GM21717 (cell line): ENCODE measurements at regions not wholly inside any gene's neighbourhood (a gene's known extent, or its start where the extent isn't known, plus 50 kb on each side); places are given as distances from the start of the nearest gene placed in this dataset.
"Not testable (repeated sequence)": the region's sequence is repeated elsewhere in the genome, so short reads cannot be mapped to it uniquely, and the experiment has no call there.

ENCODE experiments used
- ATAC-seq: cut with Tn5 transposase; IDR thresholded peaks from one replicate; pipeline ENCODE4 v1.9.1; 2021; ENCODE audit warnings: mild to moderate bottlenecking, moderate library complexity; ENCODE audit not compliant: unreplicated experiment

DNA sequence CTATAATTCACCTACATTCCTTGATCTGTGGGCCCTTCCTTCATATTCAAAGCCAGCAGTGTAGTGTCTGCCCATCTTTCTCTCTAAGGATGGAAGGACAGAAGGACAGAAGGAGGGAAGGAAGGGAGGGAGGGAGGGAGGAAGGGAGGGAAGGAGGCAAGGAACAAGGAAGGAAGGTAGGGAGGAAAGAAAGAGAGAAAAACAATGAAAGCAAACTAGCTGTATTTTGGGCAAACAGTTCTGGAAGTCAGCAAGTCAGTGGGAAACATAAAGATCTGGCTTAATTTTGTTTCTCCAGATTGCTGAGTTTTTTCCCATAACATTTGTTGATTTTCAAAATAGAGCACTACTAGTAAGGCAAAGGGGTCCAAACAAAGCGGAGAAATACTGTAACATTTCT, 555.2 kb upstream of the EPHA5 start:
- ATAC-seq = no peak

DNA sequence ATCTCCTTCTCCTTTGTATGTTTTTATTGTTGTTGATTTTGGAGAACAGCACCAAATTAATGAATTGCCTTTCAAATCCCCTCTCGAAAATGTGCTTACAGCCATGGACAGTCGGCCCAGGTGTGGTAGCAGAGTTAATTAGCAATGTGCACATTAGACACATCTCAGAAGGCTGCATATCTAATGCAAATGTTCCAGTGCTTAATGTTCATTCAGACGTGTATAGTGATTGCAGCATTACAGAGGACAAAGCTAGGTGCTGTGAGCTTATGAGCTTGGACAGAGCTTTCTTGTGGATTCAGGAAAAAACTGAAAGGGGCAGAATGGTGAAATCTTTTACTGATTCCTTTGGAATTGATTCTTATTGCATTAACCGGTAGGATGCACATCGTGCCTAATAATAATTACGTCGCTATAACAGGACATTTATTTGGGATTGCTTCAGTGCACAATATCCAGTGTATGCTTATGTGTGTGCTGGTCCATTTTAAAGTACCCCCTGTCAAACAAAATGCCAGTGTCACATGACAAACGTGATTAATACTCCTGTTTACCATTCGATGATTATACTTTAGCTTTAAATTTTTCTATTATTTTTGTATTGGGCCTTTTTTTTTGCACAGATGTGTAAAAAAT, 552.9 kb upstream of the EPHA5 start:
- ATAC-seq = no peak

- ATAC-seq = no peak
Measured at GRCh38 chr4:66219401-66219800, 549.1 kb upstream of the EPHA5 start.

GRCh38 chr4:66216252-66216651, 546.0 kb upstream of the EPHA5 start:
- no peak for ATAC-seq

- no peak for ATAC-seq
Measured at GRCh38 chr4:66212489-66212888, 542.2 kb upstream of the EPHA5 start.

DNA sequence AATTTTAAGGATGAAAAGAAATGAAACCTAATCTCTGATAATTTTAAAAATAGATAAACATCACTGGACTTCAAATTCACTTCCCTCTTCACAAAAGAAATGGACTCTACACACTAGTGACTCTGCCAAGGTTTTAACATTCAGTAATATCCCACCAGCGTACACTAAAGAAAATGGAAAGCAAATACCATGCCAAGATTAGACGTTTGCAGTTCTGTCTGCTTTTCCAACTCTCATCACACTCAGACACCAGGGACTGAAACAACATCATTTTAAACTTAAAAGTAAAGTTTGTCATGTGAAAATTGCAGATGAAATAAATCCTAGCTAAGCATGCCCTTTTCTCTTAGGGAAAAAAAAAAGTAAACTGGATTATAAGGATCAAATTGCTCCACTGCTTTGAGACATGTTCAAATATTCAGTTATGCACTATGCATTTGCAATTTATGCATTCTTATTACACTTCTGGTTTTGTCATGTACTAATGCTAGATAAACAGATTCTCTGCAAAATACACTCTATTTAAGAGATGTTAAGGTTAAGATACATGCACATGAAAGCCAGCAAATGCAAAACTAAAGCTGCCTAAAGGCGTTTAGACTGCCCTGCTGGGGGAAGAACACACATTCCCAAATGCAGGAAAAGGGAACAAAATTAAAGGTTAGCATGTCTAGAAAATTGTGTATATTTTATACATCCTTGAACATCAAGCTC, 534.4 kb upstream of the EPHA5 start:
- no peak for ATAC-seq

GRCh38 chr4:66202870-66203269, 532.6 kb upstream of the EPHA5 start:
- ATAC-seq = no peak

DNA sequence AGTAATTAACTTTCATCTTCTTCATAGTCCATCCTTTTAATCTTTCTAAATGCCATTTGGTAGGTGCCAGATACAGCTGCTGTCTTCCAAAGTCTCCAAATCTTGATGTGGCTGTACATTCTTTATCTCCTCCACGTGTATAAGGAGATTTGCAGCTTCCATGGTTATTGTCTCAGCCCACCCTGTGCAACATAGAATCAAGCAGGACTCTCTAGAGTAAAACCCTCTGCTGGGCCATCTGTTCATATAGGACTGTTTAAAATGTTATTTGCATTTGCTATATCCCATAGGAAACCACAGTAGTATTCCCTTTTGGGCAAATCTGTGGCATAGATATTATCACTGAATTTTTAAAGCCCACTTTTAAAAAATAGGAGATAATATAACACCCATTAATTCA, 527.2 kb upstream of the EPHA5 start:
- no peak for ATAC-seq

DNA sequence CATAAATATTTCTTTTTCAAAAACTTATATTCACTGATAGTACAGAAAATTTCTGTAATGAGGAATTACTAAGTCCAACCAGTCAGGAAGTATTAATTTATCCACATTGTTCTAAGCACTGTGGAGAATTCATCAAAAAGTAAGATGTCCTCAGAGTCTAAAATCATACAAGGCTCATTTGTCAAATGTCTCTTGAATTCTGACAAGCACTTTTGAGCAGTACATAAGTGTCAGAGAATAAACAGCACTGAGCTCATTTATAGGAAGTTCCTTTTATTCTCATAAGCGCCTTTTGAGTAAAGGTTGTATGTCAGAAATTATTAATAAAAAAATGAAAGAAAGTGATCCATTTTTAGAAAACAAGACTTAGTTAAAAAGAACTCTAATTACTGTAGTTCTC, 523.2 kb upstream of the EPHA5 start:
- ATAC-seq = no peak

DNA sequence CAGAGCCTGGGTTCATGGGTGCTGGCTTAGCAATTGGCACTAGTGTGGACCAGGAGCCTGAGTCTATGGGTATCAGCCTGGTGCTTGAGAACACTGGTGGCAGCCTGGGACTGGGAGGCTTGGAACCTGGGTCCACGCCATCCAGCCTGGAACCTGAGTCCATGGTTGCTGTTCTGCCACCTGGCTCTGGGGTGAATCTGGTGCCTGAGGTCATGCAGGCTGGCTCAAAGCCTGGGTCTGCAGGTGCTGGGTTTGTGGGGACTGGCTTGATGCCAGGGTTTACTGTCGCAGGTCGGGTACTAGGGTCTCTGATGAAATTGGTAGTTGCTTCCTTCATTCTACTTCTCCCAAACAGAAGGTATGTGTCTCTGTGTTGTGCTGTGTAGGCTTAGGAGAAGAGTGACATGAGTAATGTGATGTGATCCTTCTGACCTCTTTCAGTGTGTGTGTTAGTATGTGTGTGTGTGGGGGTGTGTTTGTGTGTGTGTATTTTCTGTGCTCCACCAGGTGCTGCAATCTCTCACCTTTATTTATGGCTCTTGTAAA, 517.0 kb upstream of the EPHA5 start:
- ATAC-seq = no peak

DNA sequence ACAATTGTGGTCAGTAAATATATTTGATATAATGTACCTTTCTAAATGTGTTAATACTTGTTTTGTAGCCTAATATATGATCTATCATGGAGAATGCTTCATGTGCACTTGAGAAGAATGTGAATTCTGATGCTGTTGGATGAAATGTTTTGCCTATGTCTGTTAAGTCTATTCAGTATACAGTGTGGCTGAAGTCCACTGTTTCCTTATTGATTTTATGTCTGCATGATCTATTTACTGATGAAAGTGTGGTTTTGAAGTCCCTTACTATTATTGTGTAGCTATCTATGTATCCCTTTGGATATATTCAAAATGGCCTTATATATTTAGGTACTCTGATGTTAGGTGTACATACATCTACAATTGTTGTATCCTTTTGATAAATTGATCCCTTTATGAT, 515.8 kb upstream of the EPHA5 start:
- no peak for ATAC-seq

DNA sequence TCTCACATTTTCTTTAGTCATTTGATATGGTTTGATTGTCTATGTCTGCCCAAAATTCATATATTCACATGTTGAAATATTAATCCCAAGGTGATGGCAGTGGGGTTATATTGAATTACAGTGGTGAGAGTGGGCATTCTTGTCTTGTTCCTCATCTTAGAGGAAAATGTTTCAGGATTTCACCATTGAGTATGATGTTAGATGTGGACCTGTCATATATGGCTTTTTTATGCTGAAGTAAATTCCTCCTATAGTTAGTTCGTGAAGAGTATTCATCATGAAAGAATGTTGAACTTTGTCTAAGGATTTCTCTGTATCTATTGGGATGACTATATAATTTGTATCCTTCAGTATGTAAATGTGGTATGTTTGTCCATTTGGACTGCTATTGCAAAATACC, 512.3 kb upstream of the EPHA5 start:
- ATAC-seq = no peak

- ATAC-seq = no peak
Measured at GRCh38 chr4:66178906-66179305, 508.6 kb upstream of the EPHA5 start.

DNA sequence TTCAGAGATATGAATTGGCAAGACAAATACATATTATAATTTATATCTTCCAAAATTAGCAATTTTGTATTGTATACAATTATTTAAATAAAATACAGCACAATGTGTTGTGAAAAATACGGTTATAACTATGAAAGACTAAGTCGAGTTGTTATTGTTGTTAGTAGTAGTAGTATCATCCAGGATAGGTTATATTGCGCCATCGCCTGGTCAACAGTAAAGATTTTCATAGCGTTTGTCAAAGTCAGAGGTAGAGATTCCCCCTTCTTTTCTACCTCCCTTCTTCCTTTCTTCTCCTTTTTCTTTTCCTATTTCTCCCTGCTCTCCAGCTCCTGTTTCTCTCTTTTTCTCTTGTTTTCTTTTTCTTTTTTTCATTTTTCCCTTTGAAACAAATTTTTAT, 499.1 kb upstream of the EPHA5 start:
- no peak for ATAC-seq

GRCh38 chr4:66164869-66165268, 494.6 kb upstream of the EPHA5 start:
- no peak for ATAC-seq

DNA sequence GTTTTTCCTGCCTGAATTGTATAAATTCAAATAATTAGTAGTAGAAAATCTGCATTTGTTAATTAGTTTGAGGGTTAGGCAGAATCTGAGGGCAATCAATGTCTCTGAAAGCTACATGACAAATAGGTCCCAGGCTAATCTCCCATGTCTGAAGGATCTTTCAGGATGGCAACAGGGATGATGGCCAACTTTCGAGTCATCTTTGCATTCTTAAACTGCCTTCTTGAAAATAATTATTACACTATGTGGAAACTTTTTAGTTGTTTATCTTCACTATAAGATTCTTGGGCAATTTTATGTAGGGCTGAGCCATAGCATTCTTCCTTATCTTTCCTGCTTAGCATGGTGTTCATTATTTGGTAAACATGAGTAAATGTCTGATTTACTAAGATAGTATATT, 490.3 kb upstream of the EPHA5 start:
- no peak for ATAC-seq

GRCh38 chr4:66157594-66157993, 487.3 kb upstream of the EPHA5 start:
- ATAC-seq = no peak

GRCh38 chr4:66130042-66130441, 459.8 kb upstream of the EPHA5 start:
- ATAC-seq = no peak

DNA sequence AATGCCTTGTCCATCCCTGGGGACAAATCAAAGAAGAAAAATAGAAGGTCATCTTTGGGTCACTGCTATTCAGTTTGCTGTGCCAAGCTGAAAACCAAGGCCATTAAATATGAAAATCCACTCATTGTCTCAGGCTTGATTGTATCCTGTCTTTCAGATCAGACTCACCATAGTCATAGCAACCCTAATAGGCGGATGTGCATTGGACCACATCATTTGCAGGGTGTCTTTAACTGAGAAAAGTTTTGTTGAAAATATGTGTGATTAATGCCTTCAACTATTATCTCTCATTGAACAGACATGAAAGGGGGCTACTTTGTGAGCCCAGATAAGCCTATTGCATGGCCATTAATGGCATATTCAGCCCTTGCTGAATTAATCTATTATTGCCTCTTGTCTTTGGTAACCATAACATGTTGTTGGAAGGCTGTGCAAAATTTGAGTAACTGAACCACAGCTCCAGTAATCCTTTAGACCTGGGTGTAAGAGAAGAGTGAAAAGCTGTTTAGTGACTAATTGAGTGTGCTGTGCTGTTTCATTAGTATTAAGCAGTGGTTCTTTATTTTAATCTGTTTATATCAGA, 453.6 kb upstream of the EPHA5 start:
- no peak for ATAC-seq

- ATAC-seq = no peak
Measured at GRCh38 chr4:66123190-66123589, 452.9 kb upstream of the EPHA5 start.

- ATAC-seq = not testable (repeated sequence)
Measured at GRCh38 chr4:66115231-66115630, 444.9 kb upstream of the EPHA5 start.

GRCh38 chr4:66108898-66109297, 438.6 kb upstream of the EPHA5 start:
- ATAC-seq = no peak
